CD14-positive monocyte (primary cell): ENCODE measurements at regions not wholly inside any gene's neighbourhood (a gene's known extent, or its start where the extent isn't known, plus 50 kb on each side); places are given as distances from the start of the nearest gene placed in this dataset. TPM values are rescaled to one million over a fixed set of nuclear protein-coding genes. Genes with fewer than 3 reads are reported as not detected.

Experiments used
- DNase-seq, 3 donors: peaks; one replicate each; pipeline ENCODE4 v3.0.0-alpha.2; 2011 to 2022
- H2AFZ ChIP-seq: 2 replicates; pipeline ENCODE4 v1.6.0; 2012; ENCODE audit warnings: mild to moderate bottlenecking, low read depth, low read length, inconsistent platforms; ENCODE audit not compliant: insufficient read depth, poor library complexity, severe bottlenecking
- H3K27ac ChIP-seq, 2 donors: 1 replicate in 1 of 2; 2 replicates in 1 of 2; pipeline ENCODE4 v1.5.1; 2012 to 2013; ENCODE audit warnings: low read length in 2 of 2, control low read depth in 1 of 2, inconsistent platforms in 1 of 2, low read depth in 1 of 2, mild to moderate bottlenecking in 1 of 2
- H3K27me3 ChIP-seq, 2 donors: one replicate each; pipeline versions ENCODE4 v1.6.0 to v1.6.1; 2011 to 2013; ENCODE audit warnings: low read length in 2 of 2; ENCODE audit not compliant: control insufficient read depth in 2 of 2, insufficient read depth in 2 of 2
- H3K36me3 ChIP-seq, 2 donors: replicated peaks in 1 of 2; 1 replicate in 1 of 2; 2 replicates in 1 of 2; pipeline versions ENCODE4 v1.5.1 to v1.6.1; 2012 to 2013; ENCODE audit warnings: low read length in 2 of 2, control low read depth in 1 of 2, inconsistent platforms in 1 of 2, mild to moderate bottlenecking in 1 of 2; ENCODE audit not compliant: insufficient read depth in 2 of 2, control insufficient read depth in 1 of 2
- H3K4me1 ChIP-seq, 2 donors: 1 replicate in 1 of 2; 2 replicates in 1 of 2; pipeline versions ENCODE4 v1.5.1 to v1.6.1; 2012 to 2013; ENCODE audit warnings: low read length in 2 of 2, control low read depth in 1 of 2, inconsistent platforms in 1 of 2, mild to moderate bottlenecking in 1 of 2, moderate library complexity in 1 of 2; ENCODE audit not compliant: insufficient read depth in 2 of 2, control insufficient read depth in 1 of 2
- H3K4me2 ChIP-seq: replicated peaks from 2 replicates; pipeline ENCODE3; 2012; ENCODE audit warnings: low read length, moderate library complexity, mild to moderate bottlenecking; ENCODE audit not compliant: poor library complexity, severe bottlenecking; ENCODE audit errors: extremely low read depth
- H3K4me3 ChIP-seq, 3 experiments: fragments of 200-600 bp in 1 of 3; sonication (generic) in 1 of 3; replicated peaks in 1 of 3; 1 replicate in 2 of 3; 2 replicates in 1 of 3; pipeline ENCODE4 v1.5.1; 2011 to 2013; ENCODE audit warnings: low read length in 3 of 3, mild to moderate bottlenecking in 3 of 3, control low read depth in 2 of 3, low read depth in 2 of 3, inconsistent platforms in 1 of 3, moderate library complexity in 1 of 3
- H3K79me2 ChIP-seq: 2 replicates; pipeline ENCODE4 v1.6.0; 2012; ENCODE audit warnings: mild to moderate bottlenecking, control low read depth, inconsistent platforms, low read length, moderate library complexity; ENCODE audit not compliant: insufficient read depth
- H3K9ac ChIP-seq: 2 replicates; pipeline ENCODE4 v1.6.0; 2017; ENCODE audit warnings: low read length, mild to moderate bottlenecking; ENCODE audit not compliant: insufficient read depth, poor library complexity, severe bottlenecking
- H3K9me3 ChIP-seq, 2 donors: replicated peaks in 1 of 2; 1 replicate in 1 of 2; 2 replicates in 1 of 2; pipeline versions ENCODE4 v1.5.1 to v1.6.1; 2012 to 2013; ENCODE audit warnings: low read length in 2 of 2, control low read depth in 1 of 2; ENCODE audit not compliant: control insufficient read depth in 1 of 2, insufficient read depth in 1 of 2
- H4K20me1 ChIP-seq: 2 replicates; pipeline ENCODE4 v1.6.0; 2012; ENCODE audit warnings: mild to moderate bottlenecking, low read length, control low read depth, moderate library complexity; ENCODE audit not compliant: insufficient read depth
- H3K27ac Mint-ChIP-seq, 7 donors: one replicate each; pipeline ENCODE4 v1.8.0; 2020; ENCODE audit warnings: mild to moderate bottlenecking in 7 of 7, mixed read lengths in 7 of 7, moderate library complexity in 6 of 7, inconsistent platforms in 2 of 7
- H3K27me3 Mint-ChIP-seq, 3 donors: one replicate each; pipeline ENCODE4 v1.8.0; 2021 to 2022; ENCODE audit warnings: low read depth in 3 of 3, mild to moderate bottlenecking in 3 of 3, mixed read lengths in 3 of 3, moderate library complexity in 3 of 3, inconsistent platforms in 1 of 3
- H3K36me3 Mint-ChIP-seq, 2 donors: one replicate each; pipeline ENCODE4 v1.8.0; 2020; ENCODE audit warnings: mixed read lengths in 2 of 2, inconsistent platforms in 1 of 2, mild to moderate bottlenecking in 1 of 2
- H3K4me1 Mint-ChIP-seq: one replicate; pipeline ENCODE4 v1.8.0; 2020; ENCODE audit warnings: mild to moderate bottlenecking, mixed read lengths
- H3K4me3 Mint-ChIP-seq, 2 donors: one replicate each; pipeline ENCODE4 v1.8.0; 2020; ENCODE audit warnings: mild to moderate bottlenecking in 2 of 2, mixed read lengths in 2 of 2, moderate library complexity in 1 of 2
- H3K9me3 Mint-ChIP-seq, 7 donors: one replicate each; pipeline ENCODE4 v1.8.0; 2020 to 2022; ENCODE audit warnings: mixed read lengths in 7 of 7, mild to moderate bottlenecking in 6 of 7, moderate library complexity in 6 of 7, inconsistent platforms in 2 of 7
- WGBS: methylation state at CpG from one replicate; pipeline ENCODE4 v1.1.5; 2013; ENCODE audit warnings: missing lambda C conversion rate; ENCODE audit not compliant: insufficient coverage; 5-methylcytosine and 5-hydroxymethylcytosine counted together
- intact Hi-C, 2 donors: fragments of 100-400 bp; cut with micrococcal nuclease; formaldehyde crosslinking; loops; one replicate each; pipeline versions ENCODE4 v1.15.0 to v1.15.1; 2023
- small RNA-seq: library from RNA; depleted of rRNA; stranded (forward); fragments of <200 nt; gene quantifications from one replicate; pipeline ENCODE3, GENCODE V24; 2012; ENCODE audit warnings: low read depth; ENCODE audit not compliant: insufficient read length
- TF ChIP-seq, protein P1 (sequence below): fragments of 200-600 bp; IDR thresholded peaks from one replicate; pipeline ENCODE4 v1.8.0; 2022; ENCODE audit warnings: antibody characterized with exemption, mild to moderate bottlenecking

DNA sequence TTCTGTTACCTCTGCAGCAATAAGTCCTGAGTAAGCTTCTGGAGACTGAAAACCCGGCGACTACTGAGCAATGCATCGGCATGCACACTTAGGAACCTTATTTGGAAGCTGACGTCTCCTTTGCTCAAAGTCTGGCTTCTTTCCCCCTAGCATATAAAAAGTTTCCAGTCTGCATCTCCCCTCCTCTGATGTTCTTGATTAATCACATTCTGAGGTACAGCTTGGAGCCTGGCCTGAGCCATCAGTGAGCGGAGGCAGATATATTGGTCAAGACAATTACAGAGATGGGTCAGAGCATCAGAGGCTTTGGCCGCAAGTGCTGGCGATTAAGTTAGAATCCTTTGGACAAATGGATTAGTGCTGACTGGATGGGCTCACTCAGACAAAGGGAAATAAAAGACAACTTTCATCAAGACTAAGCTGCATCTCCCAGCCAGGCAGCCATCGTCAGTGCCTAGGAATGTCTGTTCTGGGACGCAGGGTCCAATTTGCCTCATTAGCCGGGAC lies 140.7 kb downstream of the MTX3 start:
- no peaks in the 10 kb centered on the region for H3K4me1 Mint-ChIP-seq
- intact Hi-C loops = no loop called here
- Histone ChIP-seq H3K36me3 (no peaks in the 10 kb centered on the region), H3K27ac (no peak overlapping the region), H2AFZ (no peak overlapping the region), H3K4me1 (no peaks in the 10 kb centered on the region), H3K27me3 (no peaks in the 10 kb centered on the region), H3K9ac (no peak overlapping the region), H3K79me2 (no peaks in the 10 kb centered on the region), H4K20me1 (no peaks in the 10 kb centered on the region), H3K9me3 (no peaks in the 10 kb centered on the region), H3K4me3 (no peak overlapping the region), H3K4me2 (no peak overlapping the region)
- no peak overlapping the region for H3K27ac Mint-ChIP-seq
- TF ChIP-seq, protein P1, sequence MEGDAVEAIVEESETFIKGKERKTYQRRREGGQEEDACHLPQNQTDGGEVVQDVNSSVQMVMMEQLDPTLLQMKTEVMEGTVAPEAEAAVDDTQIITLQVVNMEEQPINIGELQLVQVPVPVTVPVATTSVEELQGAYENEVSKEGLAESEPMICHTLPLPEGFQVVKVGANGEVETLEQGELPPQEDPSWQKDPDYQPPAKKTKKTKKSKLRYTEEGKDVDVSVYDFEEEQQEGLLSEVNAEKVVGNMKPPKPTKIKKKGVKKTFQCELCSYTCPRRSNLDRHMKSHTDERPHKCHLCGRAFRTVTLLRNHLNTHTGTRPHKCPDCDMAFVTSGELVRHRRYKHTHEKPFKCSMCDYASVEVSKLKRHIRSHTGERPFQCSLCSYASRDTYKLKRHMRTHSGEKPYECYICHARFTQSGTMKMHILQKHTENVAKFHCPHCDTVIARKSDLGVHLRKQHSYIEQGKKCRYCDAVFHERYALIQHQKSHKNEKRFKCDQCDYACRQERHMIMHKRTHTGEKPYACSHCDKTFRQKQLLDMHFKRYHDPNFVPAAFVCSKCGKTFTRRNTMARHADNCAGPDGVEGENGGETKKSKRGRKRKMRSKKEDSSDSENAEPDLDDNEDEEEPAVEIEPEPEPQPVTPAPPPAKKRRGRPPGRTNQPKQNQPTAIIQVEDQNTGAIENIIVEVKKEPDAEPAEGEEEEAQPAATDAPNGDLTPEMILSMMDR = no peak
- peaks cover 3 to 7% (median 4%) of the 10 kb centered on the region in 3 donors for H3K27me3 Mint-ChIP-seq
- H3K9me3 Mint-ChIP-seq = no peaks in the 10 kb centered on the region
- no peak for DNase-seq
- no peaks in the 10 kb centered on the region for H3K36me3 Mint-ChIP-seq
- WGBS = 93% methylated on average over 8 of the region's 10 CpGs
- no peak overlapping the region for H3K4me3 Mint-ChIP-seq

GRCh38 chr5:79849486-79850315 lies 141.4 kb downstream of the MTX3 start:
- DNase-seq = no peak
- WGBS = 95% methylated on average over 9 of the region's 16 CpGs

More at GRCh38 chr5:79849486-79850315, 141.4 kb downstream of the MTX3 start:
- Mint-ChIP-seq H3K9me3 (no peaks in the 10 kb centered on the region), H3K27ac (no peak overlapping the region), H3K4me1 (no peaks in the 10 kb centered on the region), H3K36me3 (no peaks in the 10 kb centered on the region), H3K27me3 (peaks cover 3 to 7% (median 4%) of the 10 kb centered on the region in 3 donors), H3K4me3 (no peak overlapping the region)
- H3K79me2 ChIP-seq = no peaks in the 10 kb centered on the region
- no peaks in the 10 kb centered on the region for H3K27me3 ChIP-seq
- H3K9me3 ChIP-seq = no peaks in the 10 kb centered on the region
- no peak overlapping the region for H3K27ac ChIP-seq
- intact Hi-C loops = no loop called here
- H3K4me1 ChIP-seq = no peaks in the 10 kb centered on the region
- H3K4me2 ChIP-seq = no peak overlapping the region
- H2AFZ ChIP-seq = no peak overlapping the region
- TF ChIP-seq, protein P1 = no peak
- no peaks in the 10 kb centered on the region for H3K36me3 ChIP-seq
- H3K4me3 ChIP-seq = no peak overlapping the region
- no peak overlapping the region for H3K9ac ChIP-seq
- H4K20me1 ChIP-seq = no peaks in the 10 kb centered on the region

Small RNA genes lying in the stretch of these regions (small RNA-seq; reads per million reads assigned to genes)
- not detected for gene AC008496.1
